Kidney tubule cell (primary cell): ENCODE measurements at regions not wholly inside any gene's neighbourhood (a gene's known extent, or its start where the extent isn't known, plus 50 kb on each side); places are given as distances from the start of the nearest gene placed in this dataset.
"Not testable (repeated sequence)": the region's sequence is repeated elsewhere in the genome, so short reads cannot be mapped to it uniquely, and the experiment has no call there.

Source experiments
- DNase-seq: peaks from one replicate; pipeline ENCODE4 v3.0.0-alpha.2; 2018; ENCODE audit warnings: low spot score

- no peak for DNase-seq
Measured at GRCh38 chr16:35750701-35751104, 2291.3 kb downstream of the TP53TG3F start.

- no peak for DNase-seq
Measured at GRCh38 chr16:35751191-35751941, 2292.0 kb downstream of the TP53TG3F start.

- no peak for DNase-seq
Measured at GRCh38 chr16:35752012-35752772, 2292.8 kb downstream of the TP53TG3F start.

- DNase-seq: no peak
Measured at GRCh38 chr16:35752773-35753558, 2293.6 kb downstream of the TP53TG3F start.

- no peak for DNase-seq
Measured at GRCh38 chr16:35753559-35754390, 2294.4 kb downstream of the TP53TG3F start.

GRCh38 chr16:35754391-35755369, 2295.3 kb downstream of the TP53TG3F start:
- no peak for DNase-seq

- DNase-seq: no peak
Measured at GRCh38 chr16:35788381-35788780, 2329.0 kb downstream of the TP53TG3F start.

GRCh38 chr16:35792516-35793285, 2333.3 kb downstream of the TP53TG3F start:
- no peak for DNase-seq

GRCh38 chr16:35793601-35794000, 2334.2 kb downstream of the TP53TG3F start:
- no peak for DNase-seq

GRCh38 chr16:35794896-35795295, 2335.5 kb downstream of the TP53TG3F start:
- no peak for DNase-seq

GRCh38 chr16:35795361-35796029, 2336.1 kb downstream of the TP53TG3F start:
- DNase-seq: no peak

- DNase-seq: peak; percentile 2
Measured at GRCh38 chr16:35797811-35798210, 2338.4 kb downstream of the TP53TG3F start.

- DNase-seq: no peak
Measured at GRCh38 chr16:35798885-35799426, 2339.5 kb downstream of the TP53TG3F start.

- not testable (repeated sequence) for DNase-seq
Measured at GRCh38 chr16:35804465-35804864, 2345.1 kb downstream of the TP53TG3F start.

- no peak for DNase-seq
Measured at GRCh38 chr16:35823342-35823741, 2363.9 kb downstream of the TP53TG3F start.

- no peak for DNase-seq
Measured at GRCh38 chr16:35841632-35842031, 2382.2 kb downstream of the TP53TG3F start.

- no peak for DNase-seq
Measured at GRCh38 chr16:35862242-35862641, 2402.8 kb downstream of the TP53TG3F start.

- no peak for DNase-seq
Measured at GRCh38 chr16:35868630-35869029, 2409.2 kb downstream of the TP53TG3F start.

- DNase-seq: no peak
Measured at GRCh38 chr16:35873472-35873871, 2414.1 kb downstream of the TP53TG3F start.
